GM12878 (cell line): ENCODE measurements at regions not wholly inside any gene's neighbourhood (a gene's known extent, or its start where the extent isn't known, plus 50 kb on each side); places are given as distances from the start of the nearest gene placed in this dataset.

Source experiments
- HDAC2 ChIP-seq: fragments of 200-600 bp; sonication (generic); IDR thresholded peaks from 2 replicates; pipeline ENCODE4 v1.6.1; 2017
- POLR2A ChIP-seq: IDR thresholded peaks from 2 replicates; pipeline ENCODE4 v1.6.1; 2011; ENCODE audit warnings: low read depth, mild to moderate bottlenecking, low read length
- REST ChIP-seq: IDR thresholded peaks from 2 replicates; pipeline ENCODE4 v1.6.1; 2012; ENCODE audit warnings: mild to moderate bottlenecking, low read depth, low read length
- SRF ChIP-seq, 2 experiments: IDR thresholded peaks; 2 replicates each; pipeline ENCODE4 v1.6.1; 2011; ENCODE audit warnings: low read depth in 2 of 2, low read length in 2 of 2, mild to moderate bottlenecking in 1 of 2, moderate library complexity in 1 of 2

GRCh38 chr11:115707180-115707905 lies 203.1 kb upstream of the CADM1 start:
- TF ChIP-seq POLR2A, result no peak
- TF ChIP-seq SRF (IDR thresholded peaks at IDR 0.05; ENCODE audit: low read depth in 2 of 2, low read length in 2 of 2), result no peak
- TF ChIP-seq HDAC2, result no peak
- no peak for TF ChIP-seq REST
